Astrocyte of the spinal cord (primary cell): ENCODE measurements at regions not wholly inside any gene's neighbourhood (a gene's known extent, or its start where the extent isn't known, plus 50 kb on each side); places are given as distances from the start of the nearest gene placed in this dataset.
A peak's percentile ranks its signal among the peaks of the same experiment; 100 is the strongest.

Experiments
- DNase-seq: peaks from one replicate; pipeline ENCODE4 v3.0.0; 2011; ENCODE audit warnings: low read depth, low spot score
- H3K4me3 ChIP-seq: 2 replicates; pipeline ENCODE4 v1.5.1; 2011; ENCODE audit warnings: low read depth, mild to moderate bottlenecking, low read length, moderate library complexity
- in situ Hi-C: cut with HindIII; loops from 2 replicates; pipeline ENCODE4 v1.10.0; 2017; ENCODE audit warnings: low sequenced_read_pairs
- TF ChIP-seq, protein P1 (sequence below): IDR thresholded peaks from 2 replicates; pipeline ENCODE4 v1.5.1; 2012; ENCODE audit warnings: low read depth, mild to moderate bottlenecking, low read length, inconsistent platforms

DNA sequence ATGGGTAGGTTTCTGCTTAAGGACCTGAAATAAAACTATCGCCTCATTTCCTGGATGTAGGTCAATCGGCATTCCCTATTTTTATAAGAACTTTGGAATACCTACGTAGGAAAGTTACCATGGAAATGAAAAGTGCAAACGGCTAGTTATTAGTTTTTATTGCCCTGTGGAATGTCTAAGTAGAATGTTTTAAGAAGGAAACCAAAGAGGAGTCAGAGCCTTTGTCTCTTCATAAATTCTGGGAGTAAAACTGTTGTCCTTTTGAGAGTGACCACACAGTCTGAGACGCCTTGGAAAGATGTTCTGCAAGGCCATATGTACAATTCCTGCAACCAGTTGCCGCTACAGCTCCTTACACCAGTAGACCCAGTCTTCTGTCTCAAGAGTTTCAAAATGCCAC lies 176.0 kb upstream of the SEL1L start:
- no peak overlapping the region for H3K4me3 ChIP-seq
- in situ Hi-C loops, result no loop called here
- no peak for DNase-seq
- TF ChIP-seq, protein P1, sequence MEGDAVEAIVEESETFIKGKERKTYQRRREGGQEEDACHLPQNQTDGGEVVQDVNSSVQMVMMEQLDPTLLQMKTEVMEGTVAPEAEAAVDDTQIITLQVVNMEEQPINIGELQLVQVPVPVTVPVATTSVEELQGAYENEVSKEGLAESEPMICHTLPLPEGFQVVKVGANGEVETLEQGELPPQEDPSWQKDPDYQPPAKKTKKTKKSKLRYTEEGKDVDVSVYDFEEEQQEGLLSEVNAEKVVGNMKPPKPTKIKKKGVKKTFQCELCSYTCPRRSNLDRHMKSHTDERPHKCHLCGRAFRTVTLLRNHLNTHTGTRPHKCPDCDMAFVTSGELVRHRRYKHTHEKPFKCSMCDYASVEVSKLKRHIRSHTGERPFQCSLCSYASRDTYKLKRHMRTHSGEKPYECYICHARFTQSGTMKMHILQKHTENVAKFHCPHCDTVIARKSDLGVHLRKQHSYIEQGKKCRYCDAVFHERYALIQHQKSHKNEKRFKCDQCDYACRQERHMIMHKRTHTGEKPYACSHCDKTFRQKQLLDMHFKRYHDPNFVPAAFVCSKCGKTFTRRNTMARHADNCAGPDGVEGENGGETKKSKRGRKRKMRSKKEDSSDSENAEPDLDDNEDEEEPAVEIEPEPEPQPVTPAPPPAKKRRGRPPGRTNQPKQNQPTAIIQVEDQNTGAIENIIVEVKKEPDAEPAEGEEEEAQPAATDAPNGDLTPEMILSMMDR, result no peak

DNA sequence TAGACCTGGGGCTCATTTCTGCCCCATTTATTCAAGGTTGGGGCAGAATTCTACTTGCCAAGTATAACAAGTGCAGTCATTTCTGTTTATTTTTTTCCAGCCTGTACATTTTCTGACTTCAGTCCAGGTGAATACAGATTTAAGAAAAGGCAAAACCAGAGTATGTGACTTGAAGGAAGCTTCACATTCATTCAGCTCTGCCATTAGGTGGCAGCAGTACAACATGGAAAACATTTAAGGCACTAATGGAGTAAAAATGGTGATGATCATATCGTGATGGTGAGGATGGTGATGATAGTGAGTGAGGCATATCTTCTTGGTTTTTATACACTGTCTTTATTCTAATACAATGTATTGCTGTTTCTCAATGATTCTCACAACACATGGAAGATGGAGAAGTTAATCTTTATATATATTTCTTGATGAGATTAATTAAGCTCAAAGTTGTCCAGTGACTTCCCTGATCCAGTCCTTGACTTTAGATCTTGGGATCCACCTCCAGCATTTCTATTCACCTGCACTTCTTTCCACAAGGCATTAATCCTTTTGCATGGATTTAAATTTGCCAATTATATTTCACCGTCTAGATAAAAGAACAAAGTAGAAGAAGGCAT lies 176.7 kb upstream of the SEL1L start:
- no peak overlapping the region for H3K4me3 ChIP-seq
- in situ Hi-C loops, result no loop called here
- DNase-seq, result peak; percentile 4
- TF ChIP-seq, protein P1, result peak; percentile 43

DNA sequence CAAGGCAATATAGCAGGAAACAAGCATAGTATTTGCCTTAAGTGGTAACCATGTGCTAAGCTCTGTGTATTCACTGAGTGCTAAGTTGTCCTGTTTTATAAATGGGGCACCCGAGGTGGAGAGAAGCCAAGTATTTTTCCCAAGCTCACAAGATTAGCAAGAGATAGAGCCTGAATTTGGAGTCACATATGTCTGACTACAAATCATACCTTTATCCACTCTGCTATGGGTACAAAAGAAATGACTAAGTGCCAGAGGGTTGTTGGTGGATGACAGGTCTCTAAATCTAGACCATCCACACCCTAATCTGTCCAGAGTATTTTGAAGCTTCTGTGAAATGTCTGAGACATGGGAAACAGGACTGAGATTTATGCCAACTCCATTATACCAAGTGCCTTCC lies 182.1 kb upstream of the SEL1L start:
- DNase-seq, result no peak
- in situ Hi-C loops, result no loop called here
- TF ChIP-seq, protein P1, result no peak
- H3K4me3 ChIP-seq, result no peak overlapping the region

DNA sequence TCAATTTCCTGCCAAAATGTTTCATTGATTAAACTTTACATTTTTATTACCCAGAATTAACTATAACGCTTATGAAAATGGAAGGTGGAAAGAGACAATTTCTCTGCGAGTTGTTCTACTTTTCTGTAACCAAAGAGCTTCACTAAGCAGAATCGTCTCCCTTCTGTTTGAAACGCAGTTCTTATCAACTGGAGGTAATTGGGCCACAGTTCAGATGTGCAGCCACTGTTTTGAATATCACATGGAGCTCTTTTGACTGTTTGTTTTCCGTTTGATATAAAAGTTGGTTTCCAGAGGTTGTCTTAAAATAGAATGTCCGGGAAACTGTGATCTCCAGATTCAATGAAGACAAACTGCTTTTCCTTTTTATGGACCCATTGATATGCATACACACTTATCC lies 183.3 kb upstream of the SEL1L start:
- DNase-seq, result no peak
- in situ Hi-C loops, result no loop called here
- TF ChIP-seq, protein P1, result no peak
- no peak overlapping the region for H3K4me3 ChIP-seq

DNA sequence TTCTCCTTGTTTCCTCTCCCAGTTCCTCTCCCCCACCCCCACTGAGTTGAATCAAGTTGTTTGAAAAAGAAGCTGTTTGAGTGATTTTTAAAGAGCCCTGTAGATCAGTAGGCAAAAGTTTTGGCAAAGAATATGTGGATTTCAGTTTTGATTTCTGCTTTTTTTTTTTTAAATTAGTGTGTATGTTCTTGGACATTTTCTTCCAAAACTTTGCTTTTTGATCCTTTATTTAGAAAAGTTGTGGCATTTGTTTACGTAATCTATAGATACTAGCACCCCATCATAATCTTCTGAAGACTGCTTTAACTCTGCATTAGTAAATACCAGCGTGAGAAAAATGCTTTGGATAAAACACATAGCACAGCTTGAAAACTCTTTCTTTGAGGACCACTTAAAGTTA lies 190.3 kb upstream of the SEL1L start:
- TF ChIP-seq, protein P1, result no peak
- H3K4me3 ChIP-seq, result no peak overlapping the region
- DNase-seq, result no peak
- in situ Hi-C loops, result no loop called here

DNA sequence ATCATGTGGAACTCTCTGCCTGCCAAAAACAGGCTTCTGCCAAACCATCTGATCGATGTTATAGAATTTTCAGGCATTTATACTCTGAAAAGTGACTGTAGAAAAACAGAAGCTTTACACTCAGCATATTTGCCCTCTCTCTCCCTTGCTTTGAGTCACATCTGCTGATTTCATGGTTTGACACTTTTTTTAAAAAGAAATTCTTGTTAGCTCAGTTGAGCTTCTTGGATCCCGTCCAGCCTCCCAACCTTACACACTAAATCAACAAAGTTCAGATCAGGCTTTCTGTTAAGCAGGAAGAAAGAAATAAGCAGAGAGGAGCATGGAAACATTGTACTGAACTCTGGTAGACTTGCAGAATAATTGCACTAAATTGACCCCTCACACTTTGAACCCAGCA lies 193.6 kb upstream of the SEL1L start:
- TF ChIP-seq, protein P1, result no peak
- no peak overlapping the region for H3K4me3 ChIP-seq
- peak; percentile 16 for DNase-seq
- in situ Hi-C loops, result no loop called here

DNA sequence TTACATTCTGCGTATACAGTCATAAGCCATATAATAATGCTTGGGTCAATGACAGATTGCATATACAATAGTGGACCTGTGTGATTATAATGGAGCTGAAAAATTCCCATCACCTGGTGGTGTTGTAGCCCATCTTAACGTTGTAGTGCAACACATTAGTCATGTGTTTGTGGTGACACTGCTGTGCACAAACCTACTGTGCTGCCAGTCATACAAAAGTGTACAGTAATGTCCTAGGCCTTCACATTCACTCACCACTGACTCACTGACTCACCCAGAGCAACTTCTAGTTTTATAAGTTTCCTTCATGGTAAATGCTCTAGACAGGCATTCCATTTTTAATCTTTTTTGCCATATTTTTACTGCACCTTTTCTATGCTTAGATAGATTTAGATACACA lies 194.8 kb upstream of the SEL1L start:
- in situ Hi-C loops, result no loop called here
- no peak for DNase-seq
- TF ChIP-seq, protein P1, result no peak

More for the DNA sequence above, 194.8 kb upstream of the SEL1L start:
- no peak overlapping the region for H3K4me3 ChIP-seq
